GM18951 (cell line): ENCODE measurements at regions not wholly inside any gene's neighbourhood (a gene's known extent, or its start where the extent isn't known, plus 50 kb on each side); places are given as distances from the start of the nearest gene placed in this dataset.

Source experiments
- POLR2A ChIP-seq: IDR thresholded peaks from 4 replicates; pipeline ENCODE4 v1.6.1; 2011; ENCODE audit warnings: mild to moderate bottlenecking; ENCODE audit not compliant: insufficient read length, insufficient read depth; ENCODE audit errors: extremely low read depth
- in situ Hi-C: fragments of 300-500 bp; cut with MboI; formaldehyde crosslinking; loops from one replicate; pipeline ENCODE4 v1.12.0; 2022; ENCODE audit warnings: low sequenced_read_pairs, mixed read lengths, inconsistent platforms; ENCODE audit not compliant: unreplicated experiment

DNA sequence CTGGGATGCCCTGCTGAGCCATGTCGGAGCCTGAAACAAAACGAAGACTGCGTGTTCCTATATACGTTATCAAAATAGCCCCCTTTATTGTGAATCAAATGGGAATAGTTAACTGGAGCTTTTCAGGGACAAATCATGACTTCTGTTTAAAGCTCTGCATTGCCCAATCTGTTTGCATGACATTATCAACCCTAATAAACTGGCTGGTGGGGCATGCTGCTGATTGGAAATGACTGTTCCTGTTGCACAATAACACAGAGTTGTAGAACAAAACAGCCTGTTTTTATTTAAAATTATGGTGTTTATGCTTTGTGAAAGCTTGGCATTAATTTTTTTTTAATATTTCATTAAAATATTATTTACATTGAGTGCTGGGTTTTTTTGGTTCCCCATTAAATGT lies 215.5 kb downstream of the TMEM167A start:
- in situ Hi-C loops: no loop called here
- no peak for TF ChIP-seq POLR2A

DNA sequence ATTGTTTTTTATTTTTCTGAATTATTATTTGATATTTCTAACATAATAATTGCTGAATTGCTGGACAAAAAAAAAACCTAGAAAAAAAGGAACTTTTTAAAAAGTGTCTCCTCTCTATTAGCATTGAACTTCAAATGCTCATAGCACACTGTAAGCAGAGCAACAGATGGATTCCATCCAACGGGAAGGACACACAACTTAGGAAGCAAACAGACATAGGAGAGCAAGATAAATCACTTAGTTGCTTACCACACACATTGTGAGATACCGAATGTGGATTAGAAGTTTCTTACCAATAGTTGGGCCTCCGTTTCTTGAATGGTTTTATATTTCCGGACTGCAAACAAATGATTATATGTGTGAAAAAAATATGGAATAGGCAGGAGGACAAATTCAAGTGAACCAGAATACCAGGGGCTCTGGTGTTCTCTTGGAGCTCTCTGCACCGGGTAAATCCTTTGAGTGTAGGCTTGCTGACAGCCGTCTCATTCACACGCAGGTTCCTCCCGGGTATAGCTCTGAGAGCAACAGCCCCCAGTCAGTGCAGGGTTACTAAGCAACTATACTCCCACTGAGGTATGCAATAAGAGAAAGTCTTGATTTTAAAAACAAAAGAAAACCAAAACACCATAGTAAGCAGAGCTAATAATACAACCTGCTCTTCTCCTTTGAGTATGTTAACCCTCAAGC lies 217.6 kb downstream of the TMEM167A start:
- TF ChIP-seq POLR2A: no peak
- in situ Hi-C loops: no loop called here

DNA sequence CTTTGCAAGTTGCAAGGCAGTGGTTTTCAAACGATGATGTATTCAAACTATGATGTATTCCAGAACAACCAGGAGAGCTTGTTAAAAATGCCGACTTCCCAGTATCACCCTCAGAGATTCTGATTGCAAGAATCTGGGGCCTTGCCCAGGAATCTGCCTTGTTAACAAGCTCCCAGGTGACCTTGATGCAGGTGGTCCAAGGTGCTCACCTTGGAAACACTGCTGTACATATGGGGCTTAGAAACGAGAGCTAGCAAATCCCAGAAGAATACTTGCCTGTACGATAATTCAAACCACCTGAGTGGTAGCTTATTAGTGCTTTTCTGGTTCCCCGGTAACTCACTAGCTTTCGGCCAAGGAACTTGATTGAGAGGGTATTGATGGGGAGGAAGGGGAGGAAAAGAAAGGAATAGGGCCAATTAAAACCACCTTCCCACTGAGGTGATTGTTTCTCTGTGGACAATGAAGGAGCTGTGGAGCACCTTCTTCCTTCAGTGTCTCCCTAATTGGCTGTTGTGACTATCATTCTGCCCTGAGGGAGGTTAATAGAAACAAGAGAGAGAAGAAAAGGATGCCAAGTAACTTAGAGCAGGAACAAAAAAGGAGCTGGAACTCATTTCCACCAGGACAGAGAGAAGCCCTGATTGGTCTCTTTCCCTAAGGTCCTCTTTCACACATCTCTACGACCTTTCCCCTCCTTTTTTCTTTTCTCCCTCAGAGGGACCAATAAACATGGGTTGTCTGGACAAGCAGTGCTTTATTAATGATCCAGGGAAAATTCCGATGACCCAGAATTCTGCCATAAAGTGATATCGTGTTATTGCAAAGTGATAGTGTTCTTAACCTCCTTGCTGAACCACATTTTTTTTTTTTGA lies 218.8 kb downstream of the TMEM167A start:
- TF ChIP-seq POLR2A: no peak
- in situ Hi-C loops: no loop called here

DNA sequence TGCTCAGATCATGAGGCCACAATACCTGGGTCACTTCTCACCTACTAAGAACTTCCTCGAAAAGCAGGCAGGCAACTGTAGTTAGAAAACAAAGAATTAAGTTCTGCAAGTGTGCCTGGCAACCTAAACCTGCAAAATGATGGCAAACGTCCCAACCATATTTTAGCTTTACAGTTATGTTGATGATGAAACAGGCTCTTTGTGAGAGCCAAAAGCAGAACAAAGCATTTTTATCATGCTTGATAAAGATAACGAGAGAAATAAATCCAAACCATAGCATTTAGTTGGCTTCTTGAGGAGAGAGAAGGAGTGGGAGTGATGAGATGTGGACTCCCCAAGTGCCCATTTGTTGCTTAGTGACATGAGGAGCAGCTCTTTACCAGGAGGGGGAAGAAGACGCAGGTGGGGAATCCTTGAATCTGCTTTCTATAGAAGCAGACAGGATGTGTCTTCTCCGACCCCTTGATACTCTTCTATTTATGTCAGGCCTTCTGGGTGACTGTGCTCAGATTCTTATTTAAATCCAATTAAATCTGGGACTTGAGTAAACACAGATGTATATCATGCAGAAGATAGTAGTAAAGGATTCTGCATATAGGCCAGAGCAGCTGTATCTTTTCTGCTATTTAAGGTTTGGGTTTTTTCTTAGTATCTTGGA lies 221.2 kb downstream of the TMEM167A start:
- TF ChIP-seq POLR2A: no peak
- in situ Hi-C loops: no loop called here

DNA sequence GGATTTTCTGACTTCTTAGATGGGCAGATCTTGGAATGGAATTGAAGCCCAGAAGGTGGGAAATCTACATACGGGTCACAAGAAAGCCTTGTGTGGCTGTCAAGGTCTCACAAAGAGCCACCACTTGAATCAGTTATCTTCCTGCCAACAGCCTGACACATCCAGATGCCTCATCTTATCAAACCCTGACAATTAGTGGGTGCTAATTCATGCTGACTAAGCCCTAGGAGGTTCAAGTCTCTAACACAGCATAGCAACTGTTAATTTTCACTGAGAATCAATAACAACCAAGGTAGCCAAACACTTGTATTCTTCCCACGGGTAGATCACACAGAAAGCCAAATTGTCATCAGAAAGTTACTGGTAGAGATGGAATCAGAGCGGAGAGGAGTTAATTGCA lies 222.2 kb downstream of the TMEM167A start:
- in situ Hi-C loops: no loop called here

DNA sequence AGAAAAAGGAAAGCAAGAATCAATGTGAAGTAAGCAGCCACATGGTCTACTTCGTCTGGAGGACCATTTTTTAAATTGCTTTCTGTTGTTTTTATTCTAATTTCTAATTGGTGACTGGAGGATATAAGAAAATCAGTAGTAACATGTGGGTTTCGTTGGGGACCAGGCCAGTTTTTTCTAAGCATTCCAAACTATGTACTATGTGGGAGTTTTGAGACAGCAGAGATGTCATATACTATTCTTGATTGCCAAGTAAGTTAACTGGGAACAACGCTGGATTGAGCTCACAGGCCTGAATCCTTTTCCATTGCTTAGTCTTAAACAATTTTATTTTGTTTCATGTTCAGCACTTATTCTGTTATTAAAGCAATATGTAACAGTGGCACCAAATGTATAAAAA lies 225.7 kb downstream of the TMEM167A start:
- no peak for TF ChIP-seq POLR2A
- in situ Hi-C loops: no loop called here

More for the DNA sequence above, 222.2 kb downstream of the TMEM167A start:
- TF ChIP-seq POLR2A: no peak

DNA sequence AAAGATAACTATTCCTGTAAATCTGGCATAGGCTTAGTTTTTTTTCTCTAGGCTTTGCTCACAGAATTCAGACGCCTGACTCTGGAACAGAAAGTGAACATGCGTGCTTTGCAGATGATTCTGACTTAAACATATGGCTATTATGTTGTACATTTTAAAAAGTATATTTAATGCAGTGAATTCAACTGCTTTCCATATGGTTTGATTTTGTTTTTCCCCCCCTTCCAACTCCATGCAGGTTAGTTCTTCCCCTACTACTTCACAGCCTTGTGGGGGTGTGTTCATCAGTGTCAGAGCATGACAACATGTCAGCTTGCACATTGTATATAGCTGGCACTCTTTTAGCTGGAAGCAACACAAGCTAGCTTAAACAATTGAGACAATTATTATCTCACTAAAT lies 226.8 kb downstream of the TMEM167A start:
- no peak for TF ChIP-seq POLR2A
- in situ Hi-C loops: no loop called here

DNA sequence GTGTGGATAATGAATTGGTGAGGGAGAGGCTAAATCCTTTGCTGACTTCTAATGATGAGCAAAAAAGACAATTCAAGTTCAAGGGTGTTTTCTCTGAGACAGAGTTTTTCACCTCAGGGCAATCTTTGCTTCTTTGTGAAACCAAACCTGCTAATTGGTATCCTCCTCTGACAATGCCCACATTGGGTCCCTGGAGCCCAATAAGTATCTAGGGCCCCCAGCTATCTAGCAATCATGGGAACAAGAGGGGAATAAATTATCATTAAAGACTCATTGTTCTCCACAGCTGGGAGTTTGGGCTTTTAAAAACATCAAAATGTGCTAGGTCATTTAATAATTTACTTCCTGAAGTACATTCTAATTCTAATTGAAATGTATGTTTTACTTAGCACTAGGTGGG lies 227.3 kb downstream of the TMEM167A start:
- TF ChIP-seq POLR2A: no peak
- in situ Hi-C loops: no loop called here

DNA sequence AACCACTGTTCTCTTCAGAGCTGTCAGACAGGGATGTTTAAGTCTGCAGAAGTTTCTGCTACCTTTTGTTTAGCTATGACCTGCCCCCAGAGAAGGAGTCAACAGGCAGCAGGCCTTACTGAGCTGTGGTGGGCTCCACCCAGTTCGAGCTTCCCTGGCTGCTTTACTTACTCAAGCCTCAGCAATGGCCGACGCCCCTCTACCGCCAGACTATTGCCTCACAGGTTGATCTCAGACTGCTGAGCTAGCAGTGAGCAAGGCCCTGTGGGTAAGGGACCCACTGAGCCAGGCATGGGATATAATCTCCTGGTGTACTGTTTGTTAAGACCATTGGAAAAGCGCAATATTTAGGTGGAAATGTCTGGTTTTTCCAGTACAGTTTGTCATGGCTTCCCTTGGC lies 229.6 kb downstream of the TMEM167A start:
- no peak for TF ChIP-seq POLR2A
- in situ Hi-C loops: no loop called here

DNA sequence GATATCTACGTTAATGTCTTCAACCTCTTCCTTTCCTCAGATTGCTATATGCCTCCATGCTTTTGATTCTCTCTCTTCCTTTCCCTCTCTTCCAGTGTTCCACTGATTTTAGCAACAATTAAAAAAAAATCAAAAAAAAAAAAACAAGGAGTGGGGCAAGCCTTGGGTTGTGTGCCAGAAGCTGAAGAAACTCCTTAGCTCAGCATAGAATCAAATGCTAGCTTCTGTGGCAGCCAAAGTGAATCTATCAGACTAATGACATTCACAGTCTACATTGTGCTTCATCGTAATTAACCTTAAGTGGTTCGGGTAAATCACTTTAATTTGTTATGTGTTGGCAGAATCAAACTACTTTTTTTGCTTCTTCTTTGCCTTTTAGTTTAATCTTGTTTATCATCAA lies 237.3 kb downstream of the TMEM167A start:
- no peak for TF ChIP-seq POLR2A
- in situ Hi-C loops: no loop called here

DNA sequence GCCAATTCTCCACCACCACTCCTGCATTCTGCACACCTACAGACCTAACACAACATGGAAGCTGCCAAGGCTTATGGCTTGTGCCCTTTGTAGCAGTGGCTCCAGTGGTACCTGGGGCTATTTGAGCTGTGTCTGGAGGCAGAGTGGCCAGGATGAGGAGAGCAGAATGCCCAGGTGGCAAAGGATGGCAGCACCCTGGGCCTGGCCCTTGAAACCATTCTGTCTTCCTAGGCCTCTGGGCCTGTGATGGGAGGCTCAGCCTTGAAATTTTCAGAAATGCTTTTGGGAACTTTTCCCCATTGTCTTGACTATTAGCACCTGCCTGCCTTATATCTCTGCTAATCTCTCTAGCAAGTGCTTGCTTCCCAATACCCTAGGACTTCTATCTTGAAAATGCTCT lies 241.7 kb downstream of the TMEM167A start:
- in situ Hi-C loops: no loop called here
- TF ChIP-seq POLR2A: no peak

DNA sequence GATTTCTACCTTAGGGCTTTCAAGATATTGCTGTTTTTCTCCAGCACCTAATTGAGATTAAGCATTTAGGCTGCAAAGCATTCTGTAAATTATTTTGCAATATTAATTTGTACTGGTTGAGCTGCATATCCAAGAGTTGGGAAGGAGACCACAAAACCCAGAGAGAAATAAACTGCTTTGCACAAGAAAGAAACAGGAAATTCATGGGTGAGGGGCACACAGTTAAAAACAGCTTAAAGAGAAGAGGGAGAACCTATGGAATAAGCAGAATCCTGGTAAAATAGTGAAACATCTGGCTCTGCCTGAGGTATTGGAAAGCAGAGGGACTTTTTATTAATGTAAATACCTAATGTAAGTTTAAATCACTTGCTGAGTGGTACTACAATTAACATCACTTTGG lies 243.0 kb downstream of the TMEM167A start:
- TF ChIP-seq POLR2A: no peak
- in situ Hi-C loops: no loop called here

DNA sequence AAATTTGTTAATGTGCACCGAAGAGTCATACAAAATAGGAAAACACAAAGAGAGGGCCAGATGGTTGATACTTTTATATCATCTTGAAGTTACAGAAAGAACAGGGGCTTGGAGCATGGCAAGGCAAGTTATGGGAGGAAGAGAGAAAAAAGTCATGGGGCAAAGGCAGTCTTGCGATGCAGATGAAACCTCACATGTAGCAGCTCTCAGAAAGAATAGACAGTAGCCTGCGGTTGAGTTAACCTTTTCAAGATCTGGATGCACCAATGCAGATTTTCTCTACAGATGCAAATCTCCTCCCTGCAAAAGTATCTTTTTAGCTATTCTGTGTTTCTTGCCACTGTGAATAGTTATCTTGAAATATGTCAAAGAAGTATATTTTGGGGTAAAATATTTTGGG lies 243.9 kb downstream of the TMEM167A start:
- in situ Hi-C loops: no loop called here
- TF ChIP-seq POLR2A: no peak
